ENCODE measurements at regions not wholly inside any gene's neighbourhood (a gene's known extent, or its start where the extent isn't known, plus 50 kb on each side); places are given as distances from the start of the nearest gene placed in this dataset.

DNA sequence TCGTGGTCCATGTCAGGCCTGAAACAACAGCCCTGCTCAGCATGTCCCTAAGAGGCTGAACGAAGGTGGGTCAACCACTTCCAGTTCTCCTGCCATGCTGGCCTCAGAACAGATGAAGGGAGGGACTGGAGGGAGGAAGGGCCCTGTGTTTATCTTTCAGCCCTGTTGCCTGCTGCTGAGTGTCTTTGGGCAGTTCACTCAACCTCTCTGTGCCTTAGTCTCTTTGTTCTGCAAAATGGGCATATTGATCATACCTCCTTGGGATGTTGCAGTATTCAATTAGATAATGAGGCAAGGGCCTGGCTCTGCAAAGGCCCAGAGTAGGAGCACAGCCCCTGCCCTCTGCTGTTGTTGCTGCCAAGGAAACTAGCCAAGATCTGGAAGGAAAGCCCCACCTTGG lies 207.5 kb downstream of the MN1 start:
- Histone ChIP-seq H3K36me3 (replicated peaks; ENCODE audit: low read depth, low read length) (no peaks in the 10 kb centered on the region), H3K9me3 (ENCODE audit: insufficient read depth, low read length) (no peaks in the 10 kb centered on the region), H3K4me3 (ENCODE audit: low read length) (no peak overlapping the region), H3K27me3 (ENCODE audit: low read depth, low read length) (peaks cover 20% of the 10 kb centered on the region), H3K9ac (ENCODE audit: low read length) (no peak overlapping the region), H3K79me2 (ENCODE audit: low read length) (no peaks in the 10 kb centered on the region), H3K4me1 (ENCODE audit: low read length) (no peaks in the 10 kb centered on the region), H2AFZ (ENCODE audit: low read depth, low read length) (no peak overlapping the region), H3K27ac (ENCODE audit: low read length) (no peak overlapping the region), H4K20me1 (ENCODE audit: insufficient read depth, low read length) (no peaks in the 10 kb centered on the region), H3K4me2 (ENCODE audit: low read length) (no peak overlapping the region)
- TF ChIP-seq CTCF (IDR thresholded peaks at IDR 0.05; ENCODE audit: low read depth, low read length) (no peak), EZH2phosphoT487 (IDR thresholded peaks at IDR 0.05; ENCODE audit: low read depth) (no peak)

DNA sequence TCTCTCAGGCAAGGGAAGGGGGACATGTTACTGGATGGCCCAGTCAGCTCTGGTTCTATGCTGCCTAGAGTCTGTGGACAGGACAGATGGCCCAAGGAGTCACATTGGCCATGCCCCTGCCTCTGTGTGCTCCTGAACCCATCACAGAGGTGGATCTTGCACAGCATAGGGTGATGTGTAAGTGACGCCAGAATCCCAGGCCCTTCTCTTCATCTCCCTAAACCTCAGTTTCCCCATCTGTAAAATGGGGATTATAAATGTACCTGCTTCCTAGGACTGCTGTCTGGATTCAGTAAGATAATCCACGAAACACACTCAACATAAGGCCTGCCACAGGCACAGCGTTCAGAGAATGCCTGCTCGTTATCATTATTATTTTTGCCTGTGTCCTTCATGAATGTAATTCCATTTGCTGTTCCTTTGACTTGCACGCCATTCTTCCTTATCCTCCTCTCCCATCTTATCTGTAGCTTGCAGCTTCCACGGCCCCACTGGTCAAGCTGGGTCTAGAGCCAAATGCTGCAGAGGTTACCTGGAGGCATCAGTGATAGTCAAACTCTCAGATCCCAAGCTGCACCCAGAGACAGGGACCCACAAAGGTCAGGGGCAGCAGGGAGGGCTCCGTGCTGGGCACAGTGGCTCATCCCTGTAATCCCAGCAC lies 207.0 kb downstream of the MN1 start:
- Histone ChIP-seq H3K9ac (ENCODE audit: low read length) (no peak overlapping the region), H3K27me3 (ENCODE audit: low read depth, low read length) (peaks cover 20% of the 10 kb centered on the region), H3K9me3 (ENCODE audit: insufficient read depth, low read length) (no peaks in the 10 kb centered on the region), H3K79me2 (ENCODE audit: low read length) (no peaks in the 10 kb centered on the region), H3K4me3 (ENCODE audit: low read length) (no peak overlapping the region), H3K27ac (ENCODE audit: low read length) (no peak overlapping the region), H3K36me3 (replicated peaks; ENCODE audit: low read depth, low read length) (no peaks in the 10 kb centered on the region), H3K4me1 (ENCODE audit: low read length) (no peaks in the 10 kb centered on the region), H3K4me2 (ENCODE audit: low read length) (no peak overlapping the region), H2AFZ (ENCODE audit: low read depth, low read length) (no peak overlapping the region), H4K20me1 (ENCODE audit: insufficient read depth, low read length) (no peaks in the 10 kb centered on the region)
- TF ChIP-seq CTCF (IDR thresholded peaks at IDR 0.05; ENCODE audit: low read depth, low read length) (no peak), EZH2phosphoT487 (IDR thresholded peaks at IDR 0.05; ENCODE audit: low read depth) (no peak)

DNA sequence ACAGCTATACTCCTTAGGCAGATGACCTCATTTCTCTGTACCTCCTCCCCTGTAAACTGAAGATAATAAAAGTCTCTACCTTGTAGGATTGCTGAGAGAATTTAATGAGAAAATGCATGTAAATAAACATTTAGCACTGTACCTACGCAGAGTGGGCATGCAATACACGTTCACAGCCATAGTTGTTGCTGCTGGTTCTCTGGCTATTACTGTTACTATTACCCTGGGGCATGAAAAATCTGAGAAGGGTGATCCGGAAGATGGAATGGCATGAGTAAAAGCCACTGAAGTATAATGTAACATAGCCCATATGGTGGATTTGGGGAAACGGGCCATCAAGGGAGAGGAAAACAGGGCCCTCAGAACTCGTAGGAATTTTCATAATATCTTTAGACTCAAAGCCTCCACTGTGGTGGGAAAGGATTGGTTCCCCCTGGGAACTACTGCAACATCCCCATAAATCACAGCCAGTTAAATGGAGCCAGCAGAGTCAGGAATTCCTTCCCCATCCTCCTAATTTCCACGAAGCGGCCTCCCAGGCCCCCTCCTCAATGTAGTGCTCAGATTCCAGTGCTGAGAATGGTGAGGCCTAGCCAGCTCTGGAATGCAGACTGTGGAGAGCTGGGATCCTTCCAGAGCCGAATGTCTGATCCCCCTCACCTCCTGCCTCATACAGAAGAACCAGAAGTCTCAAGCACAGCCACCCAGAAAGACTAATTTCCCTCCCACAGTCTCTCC lies 205.3 kb downstream of the MN1 start:
- Histone ChIP-seq H3K27ac (ENCODE audit: low read length) (no peak overlapping the region), H3K9ac (ENCODE audit: low read length) (no peak overlapping the region), H3K79me2 (ENCODE audit: low read length) (no peaks in the 10 kb centered on the region), H3K27me3 (ENCODE audit: low read depth, low read length) (peaks cover 20% of the 10 kb centered on the region), H3K9me3 (ENCODE audit: insufficient read depth, low read length) (no peaks in the 10 kb centered on the region), H3K4me3 (ENCODE audit: low read length) (no peak overlapping the region), H3K36me3 (replicated peaks; ENCODE audit: low read depth, low read length) (no peaks in the 10 kb centered on the region), H2AFZ (ENCODE audit: low read depth, low read length) (no peak overlapping the region), H3K4me2 (ENCODE audit: low read length) (no peak overlapping the region), H4K20me1 (ENCODE audit: insufficient read depth, low read length) (no peaks in the 10 kb centered on the region), H3K4me1 (ENCODE audit: low read length) (no peaks in the 10 kb centered on the region)
- TF ChIP-seq CTCF (IDR thresholded peaks at IDR 0.05; ENCODE audit: low read depth, low read length) (no peak), EZH2phosphoT487 (IDR thresholded peaks at IDR 0.05; ENCODE audit: low read depth) (no peak)

- Histone ChIP-seq H3K36me3 (replicated peaks; ENCODE audit: low read depth, low read length) (no peaks in the 10 kb centered on the region), H3K4me2 (ENCODE audit: low read length) (no peak overlapping the region), H3K9me3 (ENCODE audit: insufficient read depth, low read length) (no peaks in the 10 kb centered on the region), H3K27me3 (ENCODE audit: low read depth, low read length) (peaks cover 16% of the 10 kb centered on the region), H3K9ac (ENCODE audit: low read length) (no peak overlapping the region), H3K27ac (ENCODE audit: low read length) (no peak overlapping the region), H3K4me3 (ENCODE audit: low read length) (no peak overlapping the region), H3K4me1 (ENCODE audit: low read length) (no peaks in the 10 kb centered on the region), H3K79me2 (ENCODE audit: low read length) (no peaks in the 10 kb centered on the region), H4K20me1 (ENCODE audit: insufficient read depth, low read length) (no peaks in the 10 kb centered on the region), H2AFZ (ENCODE audit: low read depth, low read length) (no peak overlapping the region)
- TF ChIP-seq EZH2phosphoT487 (IDR thresholded peaks at IDR 0.05; ENCODE audit: low read depth) (no peak), CTCF (IDR thresholded peaks at IDR 0.05; ENCODE audit: low read depth, low read length) (no peak)
Measured at GRCh38 chr22:27597703-27598444, 203.7 kb downstream of the MN1 start.
